ENCODE measurements at regions not wholly inside any gene's neighbourhood (a gene's known extent, or its start where the extent isn't known, plus 50 kb on each side); places are given as distances from the start of the nearest gene placed in this dataset.

DNA sequence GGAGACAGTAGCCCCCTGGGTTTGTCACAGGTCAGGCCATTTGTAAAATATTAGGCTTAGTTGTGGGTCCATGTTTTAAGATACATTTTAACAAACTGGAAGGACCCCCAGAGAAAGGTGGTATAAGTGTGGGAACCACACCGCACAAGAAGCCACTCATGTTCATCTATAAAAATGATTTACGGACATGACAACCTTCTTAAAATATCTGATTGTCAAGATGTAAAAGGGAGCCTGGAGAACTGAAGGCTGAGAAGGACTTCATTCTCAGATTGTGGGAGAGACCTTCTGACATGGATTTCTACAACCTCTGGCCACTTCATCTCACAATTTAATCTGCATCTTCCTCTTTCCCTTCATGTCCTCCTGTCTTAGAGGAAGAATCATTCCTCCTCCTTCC is 102.4 kb downstream of the VCPKMT start:
- TF ChIP-seq CTCF (IDR thresholded peaks at IDR 0.05) (no peak), POLR2A (IDR thresholded peaks at IDR 0.05) (no peak)

Data from esophagus squamous epithelium (tissue), 4 donors.